ENCODE measurements at regions not wholly inside any gene's neighbourhood (a gene's known extent, or its start where the extent isn't known, plus 50 kb on each side); places are given as distances from the start of the nearest gene placed in this dataset.

GRCh38 chr3:187551416-187551815, 118.8 kb downstream of the SST start:
- CTCF ChIA-PET = interaction anchor here (0.6 kb wide), 1 partner anchor 14 kb away, joined by 3 read pairs; no protein-coding TSS in a partner anchor
- no peak for TF ChIP-seq CTCF (conservative IDR thresholded peaks at IDR 0.05; ENCODE audit: low read depth)
- H3K27ac ChIP-seq = no peak overlapping the region

GRCh38 chr3:187550446-187550845, 119.7 kb downstream of the SST start:
- CTCF ChIA-PET = interaction anchor here (0.6 kb wide), 1 partner anchor 319 kb away, joined by 4 read pairs; no protein-coding TSS in a partner anchor
- no peak for DNase-seq (ENCODE audit: low spot score)
- POLR2A ChIA-PET (ENCODE audit: low non-redundant PET) = no interaction called here
- TF ChIP-seq CTCF (conservative IDR thresholded peaks at IDR 0.05; ENCODE audit: low read depth) = no peak
- no peak overlapping the region for H3K27ac ChIP-seq

More at GRCh38 chr3:187551416-187551815, 118.8 kb downstream of the SST start:
- no peak for DNase-seq (ENCODE audit: low spot score)
- POLR2A ChIA-PET (ENCODE audit: low non-redundant PET) = no interaction called here

- H3K27ac ChIP-seq = no peak overlapping the region
- TF ChIP-seq CTCF (conservative IDR thresholded peaks at IDR 0.05; ENCODE audit: low read depth) = no peak
- ChIA-PET CTCF (no interaction called here), POLR2A (ENCODE audit: low non-redundant PET) (no interaction called here)
- no peak for DNase-seq (ENCODE audit: low spot score)
Observed at GRCh38 chr3:187545366-187545765, 124.8 kb downstream of the SST start.

GRCh38 chr3:187544326-187544725, 125.9 kb downstream of the SST start:
- POLR2A ChIA-PET (ENCODE audit: low non-redundant PET) = no interaction called here
- H3K27ac ChIP-seq = no peak overlapping the region
- no peak for DNase-seq (ENCODE audit: low spot score)
- CTCF ChIA-PET = no interaction called here
- TF ChIP-seq CTCF (conservative IDR thresholded peaks at IDR 0.05; ENCODE audit: low read depth) = no peak

DNA sequence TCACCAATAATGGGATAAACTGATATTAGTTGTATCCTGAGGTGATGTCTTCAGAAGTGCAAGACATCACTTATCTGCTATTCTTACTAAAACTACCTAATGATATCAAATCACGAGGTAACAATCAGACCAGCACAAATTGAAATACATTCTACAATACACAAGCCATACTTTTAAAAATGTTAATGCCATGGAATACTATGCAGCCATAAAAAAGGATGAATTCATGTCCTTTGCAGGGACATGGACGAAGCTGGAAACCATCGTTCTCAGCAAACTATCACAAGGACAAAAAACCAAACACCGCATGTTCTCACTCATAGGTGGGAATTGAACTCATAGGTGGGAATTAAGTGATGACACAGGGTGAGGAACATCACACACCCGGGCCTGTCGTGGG, 129.3 kb downstream of the SST start:
- no peak overlapping the region for H3K27ac ChIP-seq
- ChIA-PET POLR2A (ENCODE audit: low non-redundant PET) (no interaction called here), CTCF (interaction anchor here (0.5 kb wide), 1 partner anchor 901 kb away, joined by 3 read pairs; no protein-coding TSS in a partner anchor)
- no peak for TF ChIP-seq CTCF (conservative IDR thresholded peaks at IDR 0.05; ENCODE audit: low read depth)
- no peak for DNase-seq (ENCODE audit: low spot score)

DNA sequence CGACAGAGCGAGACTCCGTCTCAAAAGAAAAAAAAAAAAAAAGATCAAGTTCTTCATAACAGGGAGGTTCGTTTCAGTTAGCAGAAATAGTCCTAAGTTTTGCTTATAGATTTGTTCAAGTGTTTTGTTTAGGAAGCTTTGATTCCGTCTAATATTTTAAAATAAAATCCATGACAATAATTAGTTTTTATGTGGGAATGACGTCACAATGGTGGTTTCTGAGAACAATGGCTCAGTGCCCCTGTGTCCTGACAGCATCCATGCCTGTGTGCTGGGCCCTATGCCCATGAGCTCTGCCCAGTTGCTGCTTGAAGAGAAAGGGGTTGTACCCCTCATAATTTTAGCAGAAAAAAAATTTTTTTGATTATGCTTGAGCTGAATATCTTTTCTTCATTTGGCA, 134.0 kb downstream of the SST start:
- POLR2A ChIA-PET (ENCODE audit: low non-redundant PET) = no interaction called here
- no peak for DNase-seq (ENCODE audit: low spot score)
- TF ChIP-seq CTCF (conservative IDR thresholded peaks at IDR 0.05; ENCODE audit: low read depth) = no peak
- no peak overlapping the region for H3K27ac ChIP-seq
- CTCF ChIA-PET = interaction anchor here (0.6 kb wide), 1 partner anchor 35 kb away, joined by 4 read pairs; no protein-coding TSS in a partner anchor

Data from RWPE1 (cell line).